ENCODE measurements at regions not wholly inside any gene's neighbourhood (a gene's known extent, or its start where the extent isn't known, plus 50 kb on each side); places are given as distances from the start of the nearest gene placed in this dataset.

DNA sequence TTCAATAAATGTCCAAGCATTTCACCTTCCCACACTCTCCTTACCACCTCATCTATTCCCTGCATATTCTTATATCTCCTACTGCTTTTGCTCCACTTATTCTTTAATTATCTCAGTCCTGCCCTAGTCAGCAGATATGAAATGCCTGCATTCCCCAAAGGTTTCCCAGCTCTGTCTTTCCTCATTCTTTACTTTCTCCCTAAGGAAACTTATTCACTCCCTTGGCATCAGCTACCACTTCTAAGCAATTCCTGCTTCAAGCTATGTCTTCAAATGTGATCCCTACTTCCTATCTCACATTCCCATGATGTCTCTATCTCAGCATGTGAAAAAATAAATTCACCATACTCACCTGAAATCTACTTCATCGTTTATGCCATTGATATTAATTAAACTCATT is 111.8 kb downstream of the CAPZA3 start:
- ATAC-seq (ENCODE audit: low read depth) (0 out of 2 replicates have a peak, but pooled peaks have one; percentile 21), DNase-seq (peak; percentile 22)
- BruUV-seq (replicated peaks): no TSS peak
- peaks cover 3% of the 10 kb centered on the region for H3K4me1 ChIP-seq (ENCODE audit: control insufficient read depth, insufficient read depth, low read length)
- no peak overlapping the region for H2AK9ac ChIP-seq (replicated peaks; ENCODE audit: low read depth, low read length, poor library complexity)
- no peaks in the 10 kb centered on the region; the same call in 1 of the 2 replicates for H3K27me3 ChIP-seq (ENCODE audit: control insufficient read depth, insufficient read depth, low read length)
- no peak overlapping the region for H3K4ac ChIP-seq (ENCODE audit: low read depth, low read length)
- dilution Hi-C loops (cut with HindIII; ENCODE audit: low sequenced_read_pairs, unreplicated experiment) (no loop called here), in situ Hi-C loops (cut with MboI; ENCODE audit: low sequenced_read_pairs) (no loop called here), intact Hi-C loops (cut with micrococcal nuclease) (loop anchor here (1.0 kb wide), 1 partner anchor 101 kb away; no protein-coding TSS in a partner anchor)
- ChIA-PET POLR2A (ENCODE audit: unreplicated experiment) (no interaction called here), CTCF (no interaction called here)
- H2BK15ac ChIP-seq (ENCODE audit: low read depth, low read length): no peak overlapping the region
- H2BK20ac ChIP-seq (ENCODE audit: low read depth, low read length): no peak overlapping the region
- H3K27ac ChIP-seq (ENCODE audit: insufficient read depth, low read length): no peak overlapping the region
- no peak overlapping the region for H2BK5ac ChIP-seq (ENCODE audit: low read depth, low read length, poor library complexity, severe bottlenecking)
- no peak overlapping the region for H3K18ac ChIP-seq (ENCODE audit: low read depth, low read length)
- H3K4me2 ChIP-seq (ENCODE audit: low read depth, low read length): no peak overlapping the region
- H2AFZ ChIP-seq (replicated peaks; ENCODE audit: low read length, poor library complexity): no peak overlapping the region
- H3K23ac ChIP-seq (ENCODE audit: low read depth, low read length): no peak overlapping the region
- H4K20me1 ChIP-seq (ENCODE audit: insufficient read depth, low read length): no peaks in the 10 kb centered on the region
- no peaks in the 10 kb centered on the region for H3K36me3 ChIP-seq (ENCODE audit: control insufficient read depth, insufficient read depth, low read length)
- H2AK5ac ChIP-seq (ENCODE audit: low read depth, low read length): no peak overlapping the region
- no peaks in the 10 kb centered on the region for H3K79me1 ChIP-seq (ENCODE audit: low read depth in 1 of 2, low read length in 2 of 2)
- H3K9me3 ChIP-seq (ENCODE audit: control insufficient read depth, insufficient read depth, low read length): no peaks in the 10 kb centered on the region
- H4K8ac ChIP-seq (ENCODE audit: low read depth in 2 of 2, low read length in 2 of 2): no peak overlapping the region
- no peaks in the 10 kb centered on the region for H3K9me1 ChIP-seq (ENCODE audit: insufficient read depth, low read length)
- no peak overlapping the region for H3K4me3 ChIP-seq (ENCODE audit: insufficient read depth, low read depth, low read length)
- no peak overlapping the region for H4K91ac ChIP-seq (ENCODE audit: insufficient read depth, low read depth, low read length)
- H3K56ac ChIP-seq (ENCODE audit: extremely low read depth, insufficient read depth, low read length): no peak overlapping the region
- H4K5ac ChIP-seq (ENCODE audit: low read depth, low read length): no peak overlapping the region
- no peak overlapping the region for H3K9ac ChIP-seq (ENCODE audit: low read depth, low read length)
- H2BK120ac ChIP-seq (ENCODE audit: low read depth, low read length): no peak overlapping the region
- H3K14ac ChIP-seq (replicated peaks; ENCODE audit: low read depth, low read length): no peak overlapping the region
- TF ChIP-seq CHD1 (IDR thresholded peaks at IDR 0.05; ENCODE audit: low read depth, low read length): no peak
- TF ChIP-seq FOS (IDR thresholded peaks at IDR 0.05; ENCODE audit: low read depth, low read length): no peak
- TF ChIP-seq, protein P1, sequence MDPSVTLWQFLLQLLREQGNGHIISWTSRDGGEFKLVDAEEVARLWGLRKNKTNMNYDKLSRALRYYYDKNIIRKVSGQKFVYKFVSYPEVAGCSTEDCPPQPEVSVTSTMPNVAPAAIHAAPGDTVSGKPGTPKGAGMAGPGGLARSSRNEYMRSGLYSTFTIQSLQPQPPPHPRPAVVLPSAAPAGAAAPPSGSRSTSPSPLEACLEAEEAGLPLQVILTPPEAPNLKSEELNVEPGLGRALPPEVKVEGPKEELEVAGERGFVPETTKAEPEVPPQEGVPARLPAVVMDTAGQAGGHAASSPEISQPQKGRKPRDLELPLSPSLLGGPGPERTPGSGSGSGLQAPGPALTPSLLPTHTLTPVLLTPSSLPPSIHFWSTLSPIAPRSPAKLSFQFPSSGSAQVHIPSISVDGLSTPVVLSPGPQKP (IDR thresholded peaks at IDR 0.05; ENCODE audit: borderline replicate concordance, low read depth, low read length): no peak
- TF ChIP-seq, protein P2, sequence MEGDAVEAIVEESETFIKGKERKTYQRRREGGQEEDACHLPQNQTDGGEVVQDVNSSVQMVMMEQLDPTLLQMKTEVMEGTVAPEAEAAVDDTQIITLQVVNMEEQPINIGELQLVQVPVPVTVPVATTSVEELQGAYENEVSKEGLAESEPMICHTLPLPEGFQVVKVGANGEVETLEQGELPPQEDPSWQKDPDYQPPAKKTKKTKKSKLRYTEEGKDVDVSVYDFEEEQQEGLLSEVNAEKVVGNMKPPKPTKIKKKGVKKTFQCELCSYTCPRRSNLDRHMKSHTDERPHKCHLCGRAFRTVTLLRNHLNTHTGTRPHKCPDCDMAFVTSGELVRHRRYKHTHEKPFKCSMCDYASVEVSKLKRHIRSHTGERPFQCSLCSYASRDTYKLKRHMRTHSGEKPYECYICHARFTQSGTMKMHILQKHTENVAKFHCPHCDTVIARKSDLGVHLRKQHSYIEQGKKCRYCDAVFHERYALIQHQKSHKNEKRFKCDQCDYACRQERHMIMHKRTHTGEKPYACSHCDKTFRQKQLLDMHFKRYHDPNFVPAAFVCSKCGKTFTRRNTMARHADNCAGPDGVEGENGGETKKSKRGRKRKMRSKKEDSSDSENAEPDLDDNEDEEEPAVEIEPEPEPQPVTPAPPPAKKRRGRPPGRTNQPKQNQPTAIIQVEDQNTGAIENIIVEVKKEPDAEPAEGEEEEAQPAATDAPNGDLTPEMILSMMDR (conservative IDR thresholded peaks at IDR 0.05; ENCODE audit: low read depth, low read length): no peak
- no peak for TF ChIP-seq POLR2A (IDR thresholded peaks at IDR 0.05; ENCODE audit: low read depth, low read length)
- no peak for TF ChIP-seq RFX5 (IDR thresholded peaks at IDR 0.05; ENCODE audit: low read depth, low read length)
- TF ChIP-seq MXI1 (IDR thresholded peaks at IDR 0.05; ENCODE audit: borderline replicate concordance, low read depth, low read length): no peak
- TF ChIP-seq RAD21 (IDR thresholded peaks at IDR 0.05; ENCODE audit: low read length): no peak
- no peak for TF ChIP-seq NFE2L2 (IDR thresholded peaks at IDR 0.05; ENCODE audit: low read depth, low read length)
- WGBS, 2 experiments (ENCODE audit: extremely low coverage in 2 of 2, insufficient read length in 1 of 2): no CpG with 5 or more reads among the region's 1 CpG

Data from IMR-90 (cell line).